GM12891 (cell line): ENCODE measurements at regions not wholly inside any gene's neighbourhood (a gene's known extent, or its start where the extent isn't known, plus 50 kb on each side); places are given as distances from the start of the nearest gene placed in this dataset.

ENCODE experiments used
- POLR2A ChIP-seq: IDR thresholded peaks from 2 replicates; pipeline ENCODE4 v1.6.1; 2011; ENCODE audit warnings: low read depth, low read length, control low read depth
- POLR2AphosphoS5 ChIP-seq: IDR thresholded peaks from 2 replicates; pipeline ENCODE4 v1.6.1; 2011; ENCODE audit warnings: low read depth, low read length, control low read depth
- POU2F2 ChIP-seq: IDR thresholded peaks from 2 replicates; pipeline ENCODE4 v1.6.1; 2011; ENCODE audit warnings: low read depth, mild to moderate bottlenecking, control low read depth, low read length, moderate library complexity
- TAF1 ChIP-seq: IDR thresholded peaks from 2 replicates; pipeline ENCODE4 v1.6.1; 2011; ENCODE audit warnings: low read depth, low read length, control low read depth

DNA sequence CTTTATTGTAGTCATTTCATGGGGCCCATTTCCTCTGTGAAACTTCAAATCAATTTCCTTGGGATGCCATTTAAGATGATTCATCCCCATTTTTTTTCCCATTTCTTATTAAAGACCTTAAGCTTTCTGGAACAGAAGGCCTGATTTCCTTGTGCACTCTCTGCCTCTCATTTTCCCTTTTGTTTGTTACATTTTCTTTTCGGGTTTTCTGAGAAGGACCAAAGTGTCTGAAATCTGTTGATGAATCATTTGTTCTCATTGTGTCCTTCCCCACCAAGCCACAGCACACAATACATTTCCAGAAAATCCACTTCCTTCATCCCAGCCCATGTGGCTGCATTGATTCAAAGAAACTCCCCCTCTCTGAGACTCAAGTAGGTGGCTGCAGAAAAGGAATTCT is 372.4 kb downstream of the SFMBT2 start:
- TF ChIP-seq TAF1, result no peak
- no peak for TF ChIP-seq POLR2AphosphoS5
- TF ChIP-seq POU2F2, result no peak
- no peak for TF ChIP-seq POLR2A
